ENCODE measurements at regions not wholly inside any gene's neighbourhood (a gene's known extent, or its start where the extent isn't known, plus 50 kb on each side); places are given as distances from the start of the nearest gene placed in this dataset.

- no peak for DNase-seq (ENCODE audit: low read depth)
Observed at GRCh38 chr1:36644556-36644955, 161.8 kb upstream of the CSF3R start.

- no peak for DNase-seq (ENCODE audit: low read depth)
Observed at GRCh38 chr1:36643371-36644270, 160.9 kb upstream of the CSF3R start.

- DNase-seq (ENCODE audit: low read depth): no peak
Observed at GRCh38 chr1:36642802-36643201, 160.1 kb upstream of the CSF3R start.

GRCh38 chr1:36641776-36642175 lies 159.1 kb upstream of the CSF3R start:
- no peak for DNase-seq (ENCODE audit: low read depth)

- no peak for DNase-seq (ENCODE audit: low read depth)
Observed at GRCh38 chr1:36639461-36639860, 156.7 kb upstream of the CSF3R start.

GRCh38 chr1:36638268-36638667 lies 155.6 kb upstream of the CSF3R start:
- no peak for DNase-seq (ENCODE audit: low read depth)

- DNase-seq (ENCODE audit: low read depth): no peak
Observed at GRCh38 chr1:36636206-36636605, 153.5 kb upstream of the CSF3R start.

- no peak for DNase-seq (ENCODE audit: low read depth)
Observed at GRCh38 chr1:36635284-36635683, 152.6 kb upstream of the CSF3R start.

- no peak for DNase-seq (ENCODE audit: low read depth)
Observed at GRCh38 chr1:36628804-36629203, 146.1 kb upstream of the CSF3R start.

- DNase-seq (ENCODE audit: low read depth): no peak
Observed at GRCh38 chr1:36626435-36626834, 143.7 kb upstream of the CSF3R start.

GRCh38 chr1:36625935-36626310 lies 143.2 kb upstream of the CSF3R start:
- no peak for DNase-seq (ENCODE audit: low read depth)

- DNase-seq (ENCODE audit: low read depth): no peak
Observed at GRCh38 chr1:36625253-36625934, 142.7 kb upstream of the CSF3R start.

- no peak for DNase-seq (ENCODE audit: low read depth)
Observed at GRCh38 chr1:36624466-36624865, 141.8 kb upstream of the CSF3R start.

- no peak for DNase-seq (ENCODE audit: low read depth)
Observed at GRCh38 chr1:36622741-36623648, 140.3 kb upstream of the CSF3R start.

- no peak for DNase-seq (ENCODE audit: low read depth)
Observed at GRCh38 chr1:36621531-36621930, 138.8 kb upstream of the CSF3R start.

GRCh38 chr1:36620142-36620541 lies 137.4 kb upstream of the CSF3R start:
- DNase-seq (ENCODE audit: low read depth): no peak

- no peak for DNase-seq (ENCODE audit: low read depth)
Observed at GRCh38 chr1:36614991-36615390, 132.3 kb upstream of the CSF3R start.

GRCh38 chr1:36614571-36614970 lies 131.9 kb upstream of the CSF3R start:
- DNase-seq (ENCODE audit: low read depth): no peak

GRCh38 chr1:36613721-36614120 lies 131.0 kb upstream of the CSF3R start:
- no peak for DNase-seq (ENCODE audit: low read depth)

- no peak for DNase-seq (ENCODE audit: low read depth)
Observed at GRCh38 chr1:36612881-36613280, 130.2 kb upstream of the CSF3R start.

- DNase-seq (ENCODE audit: low read depth): no peak
Observed at GRCh38 chr1:36612121-36612520, 129.4 kb upstream of the CSF3R start.

Measured in myocyte (in vitro differentiated cells).